Activated CD4-positive, alpha-beta T cell treated with anti-CD3 and anti-CD28 coated beads, Interleukin-2, amount 10 ng/mL, durations not matched to agents 24 days and 14 days (primary cell): ENCODE measurements at regions not wholly inside any gene's neighbourhood (a gene's known extent, or its start where the extent isn't known, plus 50 kb on each side); places are given as distances from the start of the nearest gene placed in this dataset.
"Not testable (repeated sequence)": the region's sequence is repeated elsewhere in the genome, so short reads cannot be mapped to it uniquely, and the experiment has no call there.

ENCODE experiments used
- DNase-seq: peaks from one replicate; pipeline ENCODE4 v3.0.0; 2022
- H3K27ac Mint-ChIP-seq: one replicate; pipeline ENCODE4 v1.8.0; 2022; ENCODE audit warnings: mild to moderate bottlenecking, mixed read lengths
- H3K27me3 Mint-ChIP-seq: one replicate; pipeline ENCODE4 v1.8.0; 2022; ENCODE audit warnings: mixed read lengths
- H3K36me3 Mint-ChIP-seq: one replicate; pipeline ENCODE4 v1.8.0; 2022; ENCODE audit warnings: low read depth, mild to moderate bottlenecking, mixed read lengths
- H3K4me1 Mint-ChIP-seq: one replicate; pipeline ENCODE4 v1.8.0; 2021; ENCODE audit warnings: mixed read lengths
- H3K4me3 Mint-ChIP-seq: one replicate; pipeline ENCODE4 v1.8.0; 2022; ENCODE audit warnings: mild to moderate bottlenecking, moderate library complexity, mixed read lengths
- H3K9me3 Mint-ChIP-seq: one replicate; pipeline ENCODE4 v1.8.0; 2021; ENCODE audit warnings: mixed read lengths
- intact Hi-C: fragments of 100-400 bp; cut with micrococcal nuclease; formaldehyde crosslinking; loops from one replicate; pipeline ENCODE4 v1.15.1; 2023

- H3K27ac Mint-ChIP-seq: no peak overlapping the region
- H3K36me3 Mint-ChIP-seq: no peaks in the 10 kb centered on the region
- no peak overlapping the region for H3K4me3 Mint-ChIP-seq
- no peak for DNase-seq
- intact Hi-C loops: no loop called here
- H3K27me3 Mint-ChIP-seq: peaks cover 2% of the 10 kb centered on the region
- no peaks in the 10 kb centered on the region for H3K9me3 Mint-ChIP-seq
- H3K4me1 Mint-ChIP-seq: no peaks in the 10 kb centered on the region
Measured at GRCh38 chr3:153753035-153753434, 368.2 kb upstream of the ARHGEF26 start.

DNA sequence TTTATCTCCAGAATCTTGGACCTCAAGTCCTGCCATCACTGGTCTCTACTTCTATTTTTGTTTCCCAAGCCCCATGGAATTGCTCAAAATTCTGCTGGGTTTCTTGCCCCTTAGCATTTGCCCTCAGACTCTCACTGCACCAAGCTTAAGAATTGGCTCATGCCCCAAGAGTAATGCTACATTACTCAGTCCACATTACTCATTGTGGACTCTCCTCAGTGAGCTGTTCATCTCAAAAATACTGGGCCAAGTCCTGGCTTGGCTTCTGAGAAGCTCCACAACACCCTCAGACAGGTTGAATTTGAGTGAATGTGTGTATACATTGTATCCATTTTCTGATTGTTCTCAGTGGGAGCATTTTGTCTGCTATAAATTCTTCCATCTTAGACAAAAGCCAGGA is 364.4 kb upstream of the ARHGEF26 start:
- no peaks in the 10 kb centered on the region for H3K27me3 Mint-ChIP-seq
- DNase-seq: no peak
- intact Hi-C loops: no loop called here
- no peaks in the 10 kb centered on the region for H3K9me3 Mint-ChIP-seq
- H3K4me3 Mint-ChIP-seq: no peak overlapping the region
- H3K36me3 Mint-ChIP-seq: no peaks in the 10 kb centered on the region
- H3K27ac Mint-ChIP-seq: no peak overlapping the region
- H3K4me1 Mint-ChIP-seq: no peaks in the 10 kb centered on the region

DNA sequence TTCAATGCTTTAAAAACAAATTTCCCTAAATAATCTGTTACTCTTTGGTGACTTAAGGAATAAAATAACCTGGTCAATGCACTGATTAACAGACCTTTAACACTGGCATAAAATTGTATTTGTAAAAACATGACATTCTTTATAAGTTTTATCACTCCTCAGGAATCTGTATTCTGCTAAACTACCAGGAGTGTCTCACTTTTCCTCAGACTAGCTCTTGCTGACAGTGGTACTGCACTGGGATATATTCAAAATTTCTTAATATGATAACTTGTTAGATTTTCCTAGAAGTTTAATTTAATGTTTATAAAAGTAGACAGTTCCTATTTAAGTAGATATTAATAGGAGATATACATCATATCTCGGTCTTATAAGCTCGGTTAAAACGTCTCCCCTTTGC is 363.4 kb upstream of the ARHGEF26 start:
- no peaks in the 10 kb centered on the region for H3K4me1 Mint-ChIP-seq
- H3K27me3 Mint-ChIP-seq: no peaks in the 10 kb centered on the region
- intact Hi-C loops: no loop called here
- H3K4me3 Mint-ChIP-seq: no peak overlapping the region
- H3K27ac Mint-ChIP-seq: no peak overlapping the region
- H3K36me3 Mint-ChIP-seq: no peaks in the 10 kb centered on the region
- no peaks in the 10 kb centered on the region for H3K9me3 Mint-ChIP-seq
- DNase-seq: no peak

DNA sequence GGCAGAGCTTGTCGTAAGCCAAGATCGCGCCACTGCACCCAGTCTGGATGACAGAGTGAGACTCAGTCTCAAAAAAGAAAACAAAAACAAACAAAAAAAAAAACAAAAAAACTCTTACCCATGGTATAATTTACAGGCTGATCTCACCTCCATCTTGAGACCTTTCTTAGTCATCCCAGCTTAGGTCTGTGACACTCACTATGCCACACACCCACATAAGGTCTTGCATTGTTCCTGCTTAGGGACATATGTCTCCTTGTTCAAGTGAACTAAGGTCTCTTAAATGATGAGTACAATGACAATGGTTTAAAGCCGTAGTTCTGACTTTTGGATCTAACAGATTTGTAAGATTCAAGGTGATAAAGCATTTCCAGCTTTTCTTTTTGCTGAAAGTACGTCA is 360.2 kb upstream of the ARHGEF26 start:
- no peak for DNase-seq
- H3K27me3 Mint-ChIP-seq: no peaks in the 10 kb centered on the region

DNA sequence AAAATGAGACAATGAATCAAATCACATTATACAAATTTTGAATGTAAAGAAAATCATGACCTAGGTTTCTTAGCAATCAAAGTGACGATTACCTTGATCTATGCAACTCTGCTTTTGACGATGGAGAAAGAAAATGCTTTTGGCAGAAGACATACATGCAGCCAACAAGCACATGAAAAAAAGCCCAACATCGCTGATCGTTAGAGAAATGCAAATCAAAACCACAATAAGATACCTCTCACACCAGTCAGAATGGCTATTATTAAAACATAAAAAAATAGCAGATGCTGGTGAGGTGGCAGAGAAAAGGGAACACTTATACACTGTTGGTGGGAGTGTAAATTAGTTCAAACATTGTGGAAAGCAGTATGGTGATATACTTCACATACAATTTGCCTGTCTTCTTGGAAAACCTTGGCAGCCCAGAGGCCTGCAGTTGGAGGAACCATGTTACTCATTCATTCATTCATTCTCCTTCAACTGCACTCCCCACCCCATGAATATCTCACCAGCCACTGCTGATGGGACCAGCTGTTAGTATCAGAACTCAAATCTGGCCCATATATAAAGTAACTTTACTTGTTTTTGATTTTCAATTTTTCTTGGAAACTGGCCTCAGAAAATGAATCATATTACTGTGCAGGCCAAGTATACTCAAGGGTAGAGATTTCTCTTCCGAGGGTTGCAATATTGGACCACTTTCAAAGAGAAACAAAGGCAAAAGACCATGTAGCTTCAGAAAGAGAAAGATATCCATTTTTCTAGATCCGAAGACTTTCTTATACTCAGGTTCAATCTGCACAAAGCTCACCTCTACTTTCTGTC is 358.6 kb upstream of the ARHGEF26 start:
- no peak for DNase-seq
- Mint-ChIP-seq H3K36me3 (no peaks in the 10 kb centered on the region), H3K4me3 (no peak overlapping the region), H3K27ac (no peak overlapping the region), H3K4me1 (no peaks in the 10 kb centered on the region), H3K9me3 (no peaks in the 10 kb centered on the region), H3K27me3 (no peaks in the 10 kb centered on the region)
- intact Hi-C loops: no loop called here

More for the DNA sequence above, 360.2 kb upstream of the ARHGEF26 start:
- intact Hi-C loops: no loop called here
- H3K36me3 Mint-ChIP-seq: no peaks in the 10 kb centered on the region
- no peak overlapping the region for H3K4me3 Mint-ChIP-seq
- no peak overlapping the region for H3K27ac Mint-ChIP-seq
- H3K4me1 Mint-ChIP-seq: no peaks in the 10 kb centered on the region
- no peaks in the 10 kb centered on the region for H3K9me3 Mint-ChIP-seq

- H3K36me3 Mint-ChIP-seq: peaks cover 4% of the 10 kb centered on the region
- H3K4me1 Mint-ChIP-seq: peaks cover 4% of the 10 kb centered on the region
- DNase-seq: no peak
- no peaks in the 10 kb centered on the region for H3K9me3 Mint-ChIP-seq
- no peak overlapping the region for H3K4me3 Mint-ChIP-seq
- intact Hi-C loops: loop anchor here (2.0 to 5.0 kb wide), 4 partner anchors 326 to 741 kb away; no protein-coding TSS in a partner anchor
- H3K27ac Mint-ChIP-seq: no peak overlapping the region
- peaks cover 17% of the 10 kb centered on the region for H3K27me3 Mint-ChIP-seq
Measured at GRCh38 chr3:153767601-153768560, 353.3 kb upstream of the ARHGEF26 start.

GRCh38 chr3:153768561-153769469 is 352.4 kb upstream of the ARHGEF26 start:
- Mint-ChIP-seq H3K27me3 (peaks cover 19% of the 10 kb centered on the region), H3K27ac (no peak overlapping the region), H3K9me3 (no peaks in the 10 kb centered on the region), H3K4me1 (peaks cover 4% of the 10 kb centered on the region), H3K36me3 (peaks cover 4% of the 10 kb centered on the region), H3K4me3 (no peak overlapping the region)
- intact Hi-C loops: loop anchor here (1.0 to 5.0 kb wide), 5 partner anchors 327 to 742 kb away; no protein-coding TSS in a partner anchor
- peak; percentile 84 for DNase-seq

DNA sequence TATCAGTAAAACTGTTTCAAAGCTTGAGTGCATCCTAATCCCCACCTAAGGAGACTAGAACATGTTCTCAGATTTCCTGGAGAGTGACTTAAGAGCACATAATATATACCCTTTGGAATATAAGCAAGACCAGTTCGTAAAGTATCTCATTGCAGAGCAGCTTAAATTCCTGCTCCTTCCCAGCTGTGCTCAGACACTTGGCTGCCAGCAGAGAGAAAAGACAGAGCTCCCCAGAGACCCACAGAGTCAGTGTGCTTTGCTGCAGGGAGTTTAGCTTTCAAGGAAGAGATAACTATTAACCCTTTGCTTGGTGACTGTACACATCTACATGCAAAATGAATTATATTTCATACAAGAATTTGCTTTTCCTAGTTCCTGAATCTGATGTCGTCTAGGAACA is 338.1 kb upstream of the ARHGEF26 start:
- Mint-ChIP-seq H3K36me3 (no peaks in the 10 kb centered on the region), H3K9me3 (no peaks in the 10 kb centered on the region), H3K4me1 (no peaks in the 10 kb centered on the region), H3K4me3 (no peak overlapping the region), H3K27me3 (peaks cover 7% of the 10 kb centered on the region), H3K27ac (no peak overlapping the region)
- no peak for DNase-seq
- intact Hi-C loops: no loop called here

GRCh38 chr3:153783741-153784480 is 337.3 kb upstream of the ARHGEF26 start:
- no peaks in the 10 kb centered on the region for H3K36me3 Mint-ChIP-seq
- H3K9me3 Mint-ChIP-seq: no peaks in the 10 kb centered on the region
- H3K4me1 Mint-ChIP-seq: no peaks in the 10 kb centered on the region
- peaks cover 5% of the 10 kb centered on the region for H3K27me3 Mint-ChIP-seq
- DNase-seq: no peak
- H3K4me3 Mint-ChIP-seq: no peak overlapping the region
- intact Hi-C loops: no loop called here
- H3K27ac Mint-ChIP-seq: no peak overlapping the region

DNA sequence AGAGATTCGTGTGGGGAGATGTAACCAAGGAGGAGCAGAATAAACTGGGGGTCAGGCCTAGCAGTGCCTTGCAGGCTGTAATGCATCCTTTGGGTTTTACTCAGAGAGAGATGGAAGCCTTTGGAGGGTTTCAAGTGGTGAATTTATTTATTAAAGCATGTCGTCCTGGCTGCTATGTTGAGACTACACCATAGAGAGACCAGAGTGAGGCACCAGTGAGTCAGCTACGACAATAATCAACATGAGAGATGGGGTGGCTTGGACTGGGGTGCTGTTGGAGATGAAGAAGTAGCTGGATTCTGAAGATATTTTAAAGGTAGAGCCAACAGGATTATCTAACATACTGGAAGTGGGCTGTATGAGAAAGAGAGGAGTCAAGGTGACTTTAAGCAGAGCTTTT is 335.3 kb upstream of the ARHGEF26 start:
- Mint-ChIP-seq H3K4me3 (no peak overlapping the region), H3K9me3 (no peaks in the 10 kb centered on the region), H3K36me3 (no peaks in the 10 kb centered on the region), H3K4me1 (no peaks in the 10 kb centered on the region), H3K27me3 (peaks cover 4% of the 10 kb centered on the region), H3K27ac (no peak overlapping the region)
- DNase-seq: no peak
- intact Hi-C loops: no loop called here

GRCh38 chr3:153789380-153789779 is 331.8 kb upstream of the ARHGEF26 start:
- DNase-seq: no peak
- H3K4me3 Mint-ChIP-seq: no peak overlapping the region
- no peaks in the 10 kb centered on the region for H3K36me3 Mint-ChIP-seq
- no peaks in the 10 kb centered on the region for H3K9me3 Mint-ChIP-seq
- no peaks in the 10 kb centered on the region for H3K4me1 Mint-ChIP-seq
- H3K27ac Mint-ChIP-seq: no peak overlapping the region
- intact Hi-C loops: no loop called here
- H3K27me3 Mint-ChIP-seq: no peaks in the 10 kb centered on the region

- H3K27ac Mint-ChIP-seq, H3K4me1 Mint-ChIP-seq, DNase-seq, H3K27me3 Mint-ChIP-seq, H3K9me3 Mint-ChIP-seq, H3K4me3 Mint-ChIP-seq, intact Hi-C loops, H3K36me3 Mint-ChIP-seq: not testable (repeated sequence)
Measured at GRCh38 chr3:153797056-153797455, 324.1 kb upstream of the ARHGEF26 start.

GRCh38 chr3:153809097-153809496 is 312.1 kb upstream of the ARHGEF26 start:
- no peaks in the 10 kb centered on the region for H3K9me3 Mint-ChIP-seq
- no peak for DNase-seq
- no peaks in the 10 kb centered on the region for H3K4me1 Mint-ChIP-seq
- intact Hi-C loops: no loop called here
- H3K27me3 Mint-ChIP-seq: peaks cover 4% of the 10 kb centered on the region
- no peak overlapping the region for H3K4me3 Mint-ChIP-seq
- H3K27ac Mint-ChIP-seq: no peak overlapping the region
- H3K36me3 Mint-ChIP-seq: no peaks in the 10 kb centered on the region
